IPS-20b (cell line): ENCODE measurements at regions not wholly inside any gene's neighbourhood (a gene's known extent, or its start where the extent isn't known, plus 50 kb on each side); places are given as distances from the start of the nearest gene placed in this dataset.
"Not testable (repeated sequence)": the region's sequence is repeated elsewhere in the genome, so short reads cannot be mapped to it uniquely, and the experiment has no call there.

Experiments
- H3K27ac ChIP-seq: one replicate; pipeline ENCODE4 v1.5.1; 2013; ENCODE audit warnings: low read length
- H3K27me3 ChIP-seq: 2 replicates; pipeline ENCODE4 v1.6.1; 2013; ENCODE audit warnings: mild to moderate bottlenecking, low read length, inconsistent platforms; ENCODE audit not compliant: insufficient read depth
- H3K36me3 ChIP-seq: 2 replicates; pipeline ENCODE4 v1.6.1; 2013; ENCODE audit warnings: low read depth, mild to moderate bottlenecking, inconsistent platforms, low read length, moderate library complexity; ENCODE audit not compliant: insufficient read depth
- H3K4me1 ChIP-seq: 2 replicates; pipeline ENCODE4 v1.6.1; 2013; ENCODE audit warnings: mild to moderate bottlenecking, control low read depth, inconsistent platforms, low read length, moderate library complexity; ENCODE audit not compliant: insufficient read depth
- H3K4me3 ChIP-seq: 2 replicates; pipeline ENCODE4 v1.5.1; 2013; ENCODE audit warnings: mild to moderate bottlenecking, low read length, inconsistent platforms
- H3K9ac ChIP-seq: 2 replicates; pipeline ENCODE4 v1.6.1; 2013; ENCODE audit warnings: low read depth, mild to moderate bottlenecking, inconsistent platforms, low read length, moderate library complexity
- H3K9me3 ChIP-seq: 2 replicates; pipeline ENCODE4 v1.6.1; 2013; ENCODE audit warnings: mild to moderate bottlenecking, low read depth, low read length, inconsistent platforms; ENCODE audit not compliant: insufficient read depth

DNA sequence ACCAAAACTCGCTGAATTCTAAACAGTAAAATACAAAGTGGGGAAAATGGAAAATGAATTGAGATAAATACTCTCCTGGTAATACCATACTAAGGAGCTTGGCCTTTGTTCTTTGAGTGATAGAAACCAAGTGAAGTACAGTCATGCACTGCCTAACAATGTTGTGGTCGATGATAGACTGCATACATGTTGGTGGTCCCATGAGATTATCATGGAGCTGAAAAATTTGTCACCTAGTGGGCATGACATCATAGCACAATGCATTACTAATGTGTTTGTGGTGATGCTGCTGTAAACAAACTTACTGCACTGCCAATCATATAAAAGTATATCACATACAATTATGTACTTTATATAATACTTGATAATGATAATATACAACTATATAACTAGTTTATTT, 419.1 kb downstream of the ARL4A start:
- no peak overlapping the region for H3K27ac ChIP-seq
- no peak overlapping the region for H3K9ac ChIP-seq
- no peaks in the 10 kb centered on the region for H3K9me3 ChIP-seq
- no peaks in the 10 kb centered on the region for H3K4me1 ChIP-seq
- no peaks in the 10 kb centered on the region for H3K27me3 ChIP-seq
- H3K4me3 ChIP-seq = no peak overlapping the region
- no peaks in the 10 kb centered on the region for H3K36me3 ChIP-seq

DNA sequence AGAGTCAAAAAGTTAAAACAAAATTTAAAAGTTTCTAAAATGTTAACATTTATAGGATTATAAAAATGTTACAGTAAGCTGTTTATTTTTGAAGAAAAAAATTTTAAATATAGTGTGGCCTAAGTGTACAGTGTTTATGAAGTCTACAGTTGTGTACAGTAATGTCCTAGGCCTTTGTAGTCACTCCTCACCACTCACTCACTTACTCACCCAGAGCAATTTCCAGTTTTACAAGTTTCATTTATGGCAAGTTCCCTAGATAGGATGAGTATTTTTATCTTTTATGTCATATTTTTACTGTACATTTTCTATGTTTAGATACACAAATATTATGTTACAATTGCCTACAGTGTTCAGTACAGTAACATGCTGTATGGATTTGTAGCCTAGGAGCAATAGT, 419.9 kb downstream of the ARL4A start:
- Histone ChIP-seq H3K27ac (no peak overlapping the region), H3K4me1 (no peaks in the 10 kb centered on the region), H3K36me3 (no peaks in the 10 kb centered on the region), H3K9me3 (no peaks in the 10 kb centered on the region), H3K9ac (no peak overlapping the region), H3K4me3 (no peak overlapping the region), H3K27me3 (no peaks in the 10 kb centered on the region)

DNA sequence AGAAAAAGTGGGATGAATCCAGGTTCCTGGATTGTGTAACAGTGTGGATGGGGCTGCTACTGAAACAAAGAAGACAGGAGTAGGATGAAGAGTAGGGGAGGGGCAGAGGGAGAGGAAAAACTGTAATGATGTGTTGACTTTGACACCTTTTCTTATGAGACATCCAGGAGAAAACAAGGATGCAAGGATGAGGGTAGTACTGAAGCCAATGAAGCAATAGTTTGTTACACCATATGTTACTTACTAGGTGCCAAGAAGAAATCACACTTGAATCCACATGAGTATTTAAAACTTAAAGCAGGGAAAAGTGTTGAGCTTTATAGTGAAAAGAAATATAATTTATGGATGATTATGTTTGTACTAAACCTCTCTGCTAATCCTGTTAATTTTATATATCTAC, 420.6 kb downstream of the ARL4A start:
- H3K9me3 ChIP-seq = no peaks in the 10 kb centered on the region
- H3K4me1 ChIP-seq = no peaks in the 10 kb centered on the region
- H3K27me3 ChIP-seq = no peaks in the 10 kb centered on the region
- no peaks in the 10 kb centered on the region for H3K36me3 ChIP-seq
- no peak overlapping the region for H3K9ac ChIP-seq
- H3K27ac ChIP-seq = no peak overlapping the region
- H3K4me3 ChIP-seq = no peak overlapping the region

DNA sequence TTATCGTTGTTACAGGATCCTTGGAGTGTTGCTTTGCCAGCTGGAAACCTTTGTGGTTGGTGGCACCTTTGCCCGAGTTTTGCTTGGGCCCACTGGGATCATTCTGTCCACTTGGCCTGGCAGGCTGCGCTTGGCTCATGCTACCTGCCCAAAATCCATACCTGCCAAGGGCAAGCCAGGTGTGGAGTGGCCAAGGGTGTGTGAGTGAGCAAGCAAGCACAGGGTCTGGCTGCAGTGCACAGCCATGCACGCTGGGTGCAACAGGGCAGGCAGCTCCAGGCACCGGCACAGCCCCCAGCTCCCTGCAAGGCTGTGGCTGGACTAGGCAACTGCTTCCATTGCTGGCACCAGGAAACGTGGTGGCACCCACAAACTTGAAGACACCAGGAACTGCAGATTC, 421.8 kb downstream of the ARL4A start:
- Histone ChIP-seq H3K9ac (no peak overlapping the region), H3K27me3 (no peaks in the 10 kb centered on the region), H3K4me1 (no peaks in the 10 kb centered on the region), H3K4me3 (no peak overlapping the region), H3K27ac (no peak overlapping the region), H3K9me3 (no peaks in the 10 kb centered on the region), H3K36me3 (no peaks in the 10 kb centered on the region)

DNA sequence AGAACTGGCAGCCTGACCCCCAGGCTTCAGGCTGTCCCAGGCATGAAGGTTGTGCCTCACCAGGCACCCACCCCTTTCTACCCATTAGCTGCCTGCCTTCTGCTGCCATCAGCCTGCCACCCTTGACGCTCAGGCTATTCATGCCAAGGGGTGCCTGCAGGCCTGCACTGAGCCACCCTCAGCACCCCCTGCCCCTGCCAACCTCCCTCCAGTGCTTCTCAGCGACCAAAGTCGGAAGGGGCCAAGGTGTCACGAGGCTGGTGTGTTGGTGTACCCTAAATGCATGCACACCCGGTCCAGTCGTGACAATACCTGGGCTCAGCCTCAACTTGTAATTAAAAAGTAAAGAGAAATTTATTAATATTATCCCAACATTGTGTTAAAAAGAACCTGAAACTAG, 422.7 kb downstream of the ARL4A start:
- Histone ChIP-seq H3K36me3 (no peaks in the 10 kb centered on the region), H3K4me3 (no peak overlapping the region), H3K4me1 (peaks cover 2% of the 10 kb centered on the region; the same call in 1 of the 2 replicates), H3K9me3 (no peaks in the 10 kb centered on the region), H3K27ac (no peak overlapping the region), H3K9ac (no peak overlapping the region), H3K27me3 (no peaks in the 10 kb centered on the region)

DNA sequence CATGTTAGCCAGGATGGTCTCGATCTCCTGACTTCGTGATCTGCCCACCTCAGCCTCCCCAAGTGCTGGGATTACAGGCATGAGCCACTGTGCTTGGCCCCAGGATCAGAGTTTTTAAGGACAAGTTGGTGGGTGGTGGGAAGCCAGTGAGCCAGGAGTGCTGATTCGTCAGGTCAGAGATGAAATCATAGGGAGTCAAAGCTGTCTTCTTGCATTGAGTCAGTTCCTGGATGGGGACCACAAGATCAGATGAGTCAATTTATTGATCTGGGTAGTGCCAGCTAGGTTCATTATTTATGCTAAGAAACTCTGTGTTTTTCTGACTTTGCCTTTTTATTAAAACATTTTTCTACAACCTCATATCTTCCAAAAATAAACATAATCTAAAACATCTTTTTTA, 423.8 kb downstream of the ARL4A start:
- no peak overlapping the region for H3K27ac ChIP-seq

DNA sequence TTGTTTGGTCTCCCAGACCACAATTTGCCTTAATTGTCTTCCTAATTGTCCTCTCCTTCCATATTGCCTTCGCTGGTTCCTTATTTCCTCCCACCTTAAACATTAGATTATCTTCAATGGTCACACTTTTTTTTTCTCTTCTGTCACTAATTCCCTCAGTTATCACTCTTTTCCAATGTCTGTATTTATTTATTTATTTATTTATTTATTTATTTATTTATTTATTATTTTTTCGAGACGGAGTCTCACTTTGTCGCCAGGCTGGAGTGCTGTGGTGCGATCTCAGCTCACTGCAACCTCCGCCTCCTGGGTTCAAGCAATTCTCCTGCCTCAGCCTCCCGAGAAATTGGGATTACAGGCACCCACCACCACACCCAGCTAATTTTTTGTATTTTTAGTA, 426.8 kb downstream of the ARL4A start:
- H3K4me3 ChIP-seq, H3K9me3 ChIP-seq, H3K27ac ChIP-seq, H3K4me1 ChIP-seq, H3K9ac ChIP-seq, H3K36me3 ChIP-seq, H3K27me3 ChIP-seq: not testable (repeated sequence)

More for the DNA sequence above, 423.8 kb downstream of the ARL4A start:
- Histone ChIP-seq H3K4me1 (peaks cover 8% of the 10 kb centered on the region; the same call in 1 of the 2 replicates), H3K36me3 (no peaks in the 10 kb centered on the region), H3K4me3 (no peak overlapping the region), H3K27me3 (no peaks in the 10 kb centered on the region), H3K9ac (no peak overlapping the region), H3K9me3 (no peaks in the 10 kb centered on the region)

DNA sequence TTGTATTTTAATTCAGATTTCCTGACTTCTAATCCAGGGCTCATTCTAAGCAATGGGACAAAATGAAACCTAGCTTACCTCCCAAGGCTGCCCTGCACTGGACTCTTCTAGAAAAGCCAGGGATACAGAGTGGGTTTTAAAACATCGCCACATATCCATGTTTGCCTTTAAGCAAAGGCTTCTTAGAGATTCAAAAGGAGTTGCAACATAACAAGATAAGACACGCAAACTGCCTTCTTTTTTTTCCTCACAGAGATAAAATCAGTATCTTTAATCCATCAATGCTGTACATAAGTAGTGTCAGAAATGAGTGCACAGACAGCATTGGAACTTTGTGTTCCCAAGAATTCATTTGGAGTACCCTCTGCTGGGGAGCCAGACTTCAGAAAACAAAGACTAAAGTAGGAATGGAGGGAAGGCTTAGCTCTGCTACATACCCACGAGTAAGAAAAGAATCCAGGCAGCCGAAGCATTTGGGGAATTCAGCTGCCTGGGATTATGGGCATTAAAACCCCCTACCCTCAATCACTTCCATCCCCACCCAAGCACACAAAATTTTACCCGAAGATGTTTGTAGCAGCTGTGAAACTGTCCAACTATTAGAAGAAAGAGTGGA, 427.8 kb downstream of the ARL4A start:
- Histone ChIP-seq H3K4me1 (peaks cover 8% of the 10 kb centered on the region; the same call in 1 of the 2 replicates), H3K27me3 (no peaks in the 10 kb centered on the region), H3K9ac (no peak overlapping the region), H3K36me3 (no peaks in the 10 kb centered on the region), H3K9me3 (no peaks in the 10 kb centered on the region), H3K27ac (no peak overlapping the region), H3K4me3 (no peak overlapping the region)

DNA sequence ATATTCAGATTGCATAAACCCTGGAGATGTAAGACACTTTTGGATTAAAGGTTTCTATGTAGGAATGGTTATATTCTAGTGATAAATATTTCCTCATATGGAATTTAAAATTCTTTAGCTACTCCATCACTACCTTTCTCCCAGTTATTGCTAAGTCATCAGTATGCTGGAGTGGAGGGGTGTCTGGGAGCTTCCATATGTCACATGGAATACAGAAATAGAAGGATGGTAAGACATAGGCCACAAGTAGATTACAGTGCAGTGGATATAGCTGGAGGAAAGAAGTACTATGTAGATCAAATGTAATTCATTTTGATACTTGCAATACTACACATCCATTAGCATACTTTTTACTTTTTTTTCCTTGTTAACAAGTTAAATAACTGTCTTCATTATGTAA, 428.4 kb downstream of the ARL4A start:
- Histone ChIP-seq H3K9me3 (no peaks in the 10 kb centered on the region), H3K36me3 (no peaks in the 10 kb centered on the region), H3K27me3 (no peaks in the 10 kb centered on the region), H3K27ac (no peak overlapping the region), H3K9ac (no peak overlapping the region), H3K4me1 (peaks cover 8% of the 10 kb centered on the region; the same call in 1 of the 2 replicates), H3K4me3 (no peak overlapping the region)

DNA sequence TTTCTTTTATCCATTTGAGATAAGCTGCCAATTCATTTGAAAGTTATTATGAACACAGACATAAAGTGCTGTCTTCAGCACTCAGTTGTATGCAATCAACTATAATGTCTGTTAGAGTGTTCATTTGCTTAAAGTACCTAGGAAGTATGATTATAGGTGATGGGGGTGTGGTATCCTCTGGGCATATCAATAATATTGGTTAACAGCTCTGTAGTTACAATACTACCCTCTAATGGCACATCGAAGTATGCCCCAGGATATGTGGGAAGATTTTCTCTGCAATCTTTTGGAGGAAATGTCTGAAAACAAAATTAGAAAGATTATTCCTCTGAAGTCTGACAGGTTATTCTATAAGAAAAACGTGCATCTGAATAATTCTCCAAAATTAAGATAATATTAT, 429.7 kb downstream of the ARL4A start:
- Histone ChIP-seq H3K36me3 (no peaks in the 10 kb centered on the region), H3K27me3 (no peaks in the 10 kb centered on the region), H3K4me3 (no peak overlapping the region), H3K9ac (no peak overlapping the region), H3K4me1 (peaks cover 8% of the 10 kb centered on the region; the same call in 1 of the 2 replicates), H3K27ac (no peak overlapping the region), H3K9me3 (0 out of 2 replicates have a peak, but pooled peaks cover 4% of the 10 kb centered on the region)

DNA sequence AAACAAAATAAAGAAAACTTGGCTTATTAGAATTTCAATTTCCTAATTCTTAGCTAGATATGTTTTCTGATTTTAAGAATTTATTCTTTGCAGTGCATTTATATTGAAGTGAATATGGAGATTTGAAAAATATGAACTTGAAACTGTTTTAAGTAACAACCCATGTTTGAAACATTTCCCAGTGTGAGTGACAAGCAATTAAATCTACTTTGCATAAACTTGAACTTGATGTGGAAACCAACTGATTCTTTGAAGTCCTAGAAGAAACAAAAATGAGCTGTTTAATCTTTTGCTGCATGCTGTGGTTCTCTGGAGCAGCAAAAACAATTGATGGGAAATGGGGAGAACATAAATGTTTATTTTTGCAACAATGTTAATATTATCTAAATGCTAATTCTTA, 430.2 kb downstream of the ARL4A start:
- peaks cover 8% of the 10 kb centered on the region; the same call in 1 of the 2 replicates for H3K4me1 ChIP-seq
- 0 out of 2 replicates have a peak, but pooled peaks cover 4% of the 10 kb centered on the region for H3K9me3 ChIP-seq
- H3K4me3 ChIP-seq = no peak overlapping the region
- no peak overlapping the region for H3K9ac ChIP-seq
- H3K27ac ChIP-seq = no peak overlapping the region
- no peaks in the 10 kb centered on the region for H3K36me3 ChIP-seq
- H3K27me3 ChIP-seq = no peaks in the 10 kb centered on the region

DNA sequence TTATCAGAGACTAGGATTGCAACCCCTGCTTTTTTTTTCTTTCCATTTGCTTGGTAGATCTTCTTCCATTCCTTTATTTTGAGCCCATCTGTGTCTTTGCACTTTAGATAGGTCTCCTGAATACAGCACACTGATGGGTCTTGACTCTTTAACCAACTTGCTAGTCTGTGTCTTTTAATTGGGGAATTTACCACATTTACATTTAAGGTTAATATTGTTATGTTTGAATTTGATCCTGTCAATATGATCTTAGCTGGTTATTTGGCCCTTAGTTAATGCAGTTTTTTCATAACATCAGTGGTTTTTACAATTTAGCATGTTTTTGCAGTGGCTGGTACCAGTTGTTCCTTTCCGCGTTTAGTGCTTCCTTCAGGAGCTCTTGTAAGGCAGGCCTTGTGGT, 437.2 kb downstream of the ARL4A start:
- H3K27ac ChIP-seq, H3K9me3 ChIP-seq, H3K4me1 ChIP-seq, H3K9ac ChIP-seq, H3K27me3 ChIP-seq, H3K36me3 ChIP-seq, H3K4me3 ChIP-seq: not testable (repeated sequence)
